HCT116 (cell line): ENCODE measurements at regions not wholly inside any gene's neighbourhood (a gene's known extent, or its start where the extent isn't known, plus 50 kb on each side); places are given as distances from the start of the nearest gene placed in this dataset.

Source experiments
- ATAC-seq: fragments of 200-7000 bp; cut with Tn5 transposase; 2 replicates; pipeline ENCODE4 v1.9.1; 2020; ENCODE audit warnings: mild to moderate bottlenecking, moderate library complexity
- BruUV-seq: library from RNA; stranded (reverse); fragments of 400-500 nt; replicated peaks from 2 replicates; lab custom pipeline; 2021; lab: Mats Ljungman, UMichigan
- CTCF ChIA-PET: fragments of 300-600 bp; sonication (Branson Sonifier 250); formaldehyde crosslinking; loops from one replicate; lab custom pipeline; 2021; ENCODE audit warnings: antibody characterized with exemption; lab: Charles Lee
- POLR2A ChIA-PET: fragments of 300-600, 350-600 bp; sonication (Branson Sonifier 250); formaldehyde crosslinking; loops from one replicate; lab custom pipeline; 2021; ENCODE audit warnings: antibody characterized with exemption; lab: Charles Lee
- RAD21 ChIA-PET, 2 experiments: fragments of 300-600 bp; sonication (Branson Sonifier 250); formaldehyde crosslinking; loops; one replicate each; lab custom pipeline; 2023; ENCODE audit warnings: low total read pairs in 2 of 2; ENCODE audit not compliant: uncharacterized antibody in 2 of 2, unreplicated experiment in 2 of 2, low non-redundant PET in 1 of 2; lab: Charles Lee
- DNase-seq: peaks from one replicate; pipeline ENCODE4 v3.0.0-alpha.2; 2010; ENCODE audit warnings: low read depth, low spot score
- H2AFZ ChIP-seq: fragments of 200-600 bp; shearing (Covaris generic), sonication (generic); 2 replicates; pipeline ENCODE4 v1.6.1; 2017; ENCODE audit warnings: low read depth, mixed run types, mixed read lengths, antibody characterized with exemption, low read length; ENCODE audit not compliant: poor library complexity, severe bottlenecking
- H3K27ac ChIP-seq: 2 replicates; pipeline ENCODE4 v1.5.1; 2012; ENCODE audit warnings: low read depth, low read length
- H3K27me3 ChIP-seq: fragments of 200-600 bp; sonication (generic); 2 replicates; pipeline ENCODE4 v1.6.1; 2016; ENCODE audit warnings: mixed run types, low read length, mixed read lengths; ENCODE audit not compliant: insufficient read depth
- H3K36me3 ChIP-seq, 2 experiments: fragments of 200-500 bp in 1 of 2; fragments of 200-600 bp in 1 of 2; sonication (Bioruptor generic) in 1 of 2; sonication (generic) in 1 of 2; 2 replicates each; pipeline versions ENCODE4 v1.5.1 to v1.6.1; 2014 to 2016; ENCODE audit warnings: low read length in 2 of 2, inconsistent platforms in 1 of 2, mixed read lengths in 1 of 2, mixed run types in 1 of 2; ENCODE audit not compliant: insufficient read depth in 2 of 2, control insufficient read depth in 1 of 2
- H3K4me1 ChIP-seq, 2 experiments: fragments of 200-600 bp in 1 of 2; sonication (generic) in 1 of 2; 2 replicates each; pipeline versions ENCODE4 v1.5.1 to v1.6.1; 2012 to 2017; ENCODE audit warnings: low read length in 2 of 2, inconsistent platforms in 1 of 2, mild to moderate bottlenecking in 1 of 2, mixed read lengths in 1 of 2, mixed run types in 1 of 2, moderate library complexity in 1 of 2; ENCODE audit not compliant: insufficient read depth in 2 of 2, control insufficient read depth in 1 of 2
- H3K4me2 ChIP-seq: fragments of 200-600 bp; sonication (generic); 2 replicates; pipeline ENCODE4 v1.6.1; 2017; ENCODE audit warnings: mixed run types, low read length, mixed read lengths
- H3K4me3 ChIP-seq, 2 experiments: fragments of 200-600 bp in 1 of 2; sonication (generic) in 1 of 2; replicated peaks in 1 of 2; 2 replicates each; pipeline ENCODE4 v1.5.1; 2011 to 2016; ENCODE audit warnings: low read length in 2 of 2, control low read depth in 1 of 2, low read depth in 1 of 2, mild to moderate bottlenecking in 1 of 2, mixed read lengths in 1 of 2, mixed run types in 1 of 2
- H3K79me2 ChIP-seq: fragments of 200-600 bp; sonication (generic); 2 replicates; pipeline ENCODE4 v1.6.1; 2017; ENCODE audit warnings: mild to moderate bottlenecking, mixed run types, low read length, moderate library complexity, mixed read lengths; ENCODE audit not compliant: insufficient read depth
- H3K9ac ChIP-seq: fragments of 200-600 bp; sonication (generic); 2 replicates; pipeline ENCODE4 v1.6.1; 2016; ENCODE audit warnings: low read length, mixed read lengths
- H3K9me2 ChIP-seq: fragments of 200-600 bp; sonication (generic), shearing (Covaris generic); 2 replicates; pipeline ENCODE4 v1.6.1; 2017; ENCODE audit warnings: mixed run types, mild to moderate bottlenecking, moderate library complexity; ENCODE audit not compliant: insufficient read depth
- H3K9me3 ChIP-seq, 2 experiments: fragments of 200-500 bp in 1 of 2; fragments of 200-600 bp in 1 of 2; sonication (Bioruptor generic) in 1 of 2; sonication (generic) in 1 of 2; 2 replicates each; pipeline ENCODE4 v1.6.1; 2014 to 2017; ENCODE audit warnings: low read length in 2 of 2, mixed read lengths in 2 of 2, inconsistent platforms in 1 of 2, low read depth in 1 of 2, mild to moderate bottlenecking in 1 of 2, mixed run types in 1 of 2, moderate library complexity in 1 of 2; ENCODE audit not compliant: control insufficient read depth in 1 of 2, insufficient read depth in 1 of 2
- H4K20me1 ChIP-seq: fragments of 200-600 bp; sonication (generic), shearing (Covaris generic); 2 replicates; pipeline ENCODE4 v1.6.1; 2017; ENCODE audit warnings: mixed run types, mild to moderate bottlenecking, moderate library complexity; ENCODE audit not compliant: insufficient read depth
- ATF3 ChIP-seq: IDR thresholded peaks from 2 replicates; pipeline ENCODE4 v1.6.1; 2012
- CBX3 ChIP-seq: IDR thresholded peaks from 2 replicates; pipeline ENCODE4 v1.6.1; 2012; ENCODE audit warnings: low read depth
- CEBPB ChIP-seq: IDR thresholded peaks from 2 replicates; pipeline ENCODE4 v1.6.1; 2012; ENCODE audit warnings: low read depth
- CTCF ChIP-seq, 3 experiments: fragments of 200-600 bp in 1 of 3; sonication (generic) in 1 of 3; IDR thresholded peaks in 2 of 3; conservative IDR thresholded peaks in 1 of 3; 2 replicates each; pipeline ENCODE4 v1.5.1; 2012 to 2017; ENCODE audit warnings: low read depth in 2 of 3, low read length in 2 of 3, antibody characterized with exemption in 1 of 3, borderline replicate concordance in 1 of 3, control low read depth in 1 of 3, mild to moderate bottlenecking in 1 of 3, mixed read lengths in 1 of 3, mixed run types in 1 of 3, moderate library complexity in 1 of 3; ENCODE audit not compliant: insufficient read depth in 1 of 3
- ELF1 ChIP-seq: IDR thresholded peaks from 2 replicates; pipeline ENCODE4 v1.6.1; 2012; ENCODE audit warnings: low read depth, borderline replicate concordance
- EZH2phosphoT487 ChIP-seq: fragments of 200-600 bp; IDR thresholded peaks from 2 replicates; pipeline ENCODE4 v1.6.1; 2018; ENCODE audit warnings: antibody characterized with exemption, borderline replicate concordance
- FOSL1 ChIP-seq: IDR thresholded peaks from 2 replicates; pipeline ENCODE4 v1.6.1; 2012; ENCODE audit warnings: low read depth
- MAX ChIP-seq: IDR thresholded peaks from 2 replicates; pipeline ENCODE4 v1.6.1; 2012
- POLR2A ChIP-seq: IDR thresholded peaks from 2 replicates; pipeline ENCODE4 v1.7.0; 2011; ENCODE audit warnings: borderline replicate concordance; ENCODE audit not compliant: insufficient read depth, insufficient read length; ENCODE audit errors: extremely low read depth
- POLR2AphosphoS5 ChIP-seq: IDR thresholded peaks from 2 replicates; pipeline ENCODE4 v1.6.1; 2011; ENCODE audit warnings: mild to moderate bottlenecking, low read depth, low read length, moderate library complexity
- SIN3A ChIP-seq: IDR thresholded peaks from 2 replicates; pipeline ENCODE4 v1.6.1; 2012; ENCODE audit warnings: low read depth
- SRF ChIP-seq: IDR thresholded peaks from 2 replicates; pipeline ENCODE4 v1.6.1; 2012; ENCODE audit warnings: low read depth
- YY1 ChIP-seq: IDR thresholded peaks from 2 replicates; pipeline ENCODE4 v1.6.1; 2011; ENCODE audit warnings: low read length, low read depth, moderate library complexity, mild to moderate bottlenecking; ENCODE audit not compliant: insufficient replicate concordance; ENCODE audit errors: extremely low read depth
- ZBTB33 ChIP-seq: IDR thresholded peaks from 2 replicates; pipeline ENCODE4 v1.6.1; 2011; ENCODE audit warnings: mild to moderate bottlenecking, low read length, moderate library complexity; ENCODE audit not compliant: insufficient replicate concordance; ENCODE audit errors: extremely low read depth
- ZNF274 ChIP-seq: fragments of 200-500 bp; sonication (Bioruptor generic); IDR thresholded peaks from 2 replicates; pipeline ENCODE4 v1.6.1; 2014; ENCODE audit warnings: mild to moderate bottlenecking, low read depth, low read length, inconsistent platforms
- intact Hi-C: fragments of 100-400 bp; cut with micrococcal nuclease; formaldehyde crosslinking; loops from 2 replicates; pipeline ENCODE4 v1.10.0; 2022

GRCh38 chr21:38931291-38931690 is 125.6 kb downstream of the ETS2 start:
- ChIA-PET CTCF (interaction anchor here (1.3 kb wide), 1 partner anchor 262 kb away, joined by 3 read pairs; no protein-coding TSS in a partner anchor), RAD21 (no interaction called here), POLR2A (no interaction called here)
- H3K9ac ChIP-seq, result no peak overlapping the region
- H3K9me3 ChIP-seq, result no peaks in the 10 kb centered on the region
- H3K4me3 ChIP-seq, result no peak overlapping the region
- no TSS peak for BruUV-seq
- no peak overlapping the region for H3K4me2 ChIP-seq
- no peaks in the 10 kb centered on the region for H3K9me2 ChIP-seq
- TF ChIP-seq YY1, result no peak
- no peak for TF ChIP-seq CBX3
- no peak for TF ChIP-seq POLR2AphosphoS5
- TF ChIP-seq ELF1, result no peak
- TF ChIP-seq SRF, result no peak
- no peak for TF ChIP-seq SIN3A
- TF ChIP-seq POLR2A, result no peak
- no peak for TF ChIP-seq ZBTB33
- TF ChIP-seq CEBPB, result no peak
- TF ChIP-seq CTCF (IDR thresholded peaks at IDR 0.05 in 2 of 3, conservative IDR thresholded peaks at IDR 0.05 in 1 of 3; ENCODE audit: borderline replicate concordance in 1 of 3, insufficient read depth in 1 of 3, low read depth in 2 of 3, low read length in 2 of 3), result no peak
- no peak for TF ChIP-seq MAX
- TF ChIP-seq FOSL1, result no peak
- TF ChIP-seq ATF3, result no peak
- TF ChIP-seq ZNF274, result no peak
- no peak for TF ChIP-seq EZH2phosphoT487
- DNase-seq, result no peak
- no peaks in the 10 kb centered on the region for H3K27me3 ChIP-seq
- no peak overlapping the region for H2AFZ ChIP-seq
- no peaks in the 10 kb centered on the region for H3K79me2 ChIP-seq
- no peak overlapping the region for H3K27ac ChIP-seq
- peaks cover 2% of the 10 kb centered on the region in 2 experiments for H3K4me1 ChIP-seq
- no peaks in the 10 kb centered on the region for H3K36me3 ChIP-seq
- H4K20me1 ChIP-seq, result no peaks in the 10 kb centered on the region
- intact Hi-C loops, result no loop called here
- ATAC-seq, result no peak
